Gastrocnemius medialis (tissue), 4 donors: ENCODE measurements at regions not wholly inside any gene's neighbourhood (a gene's known extent, or its start where the extent isn't known, plus 50 kb on each side); places are given as distances from the start of the nearest gene placed in this dataset.
"Not testable (repeated sequence)": the region's sequence is repeated elsewhere in the genome, so short reads cannot be mapped to it uniquely, and the experiment has no call there.

Experiments
- ATAC-seq, 2 donors: fragments of 150-250 bp; one replicate each; pipeline ENCODE4 v1.9.1; 2016
- DNase-seq, 2 donors: peaks; one replicate each; pipeline ENCODE4 v3.0.0-alpha.2; 2019
- H3K27ac ChIP-seq, 4 donors: fragments of 200-600 bp; sonication (generic); 1 replicate in 1 of 4; 2 replicates in 3 of 4; pipeline ENCODE4 v1.5.1; 2016 to 2018; ENCODE audit warnings: mild to moderate bottlenecking in 2 of 4, moderate library complexity in 1 of 4
- H3K27me3 ChIP-seq, 3 donors: fragments of 200-600 bp; sonication (generic) in 2 of 3; 1 replicate in 1 of 3; 2 replicates in 2 of 3; pipeline versions ENCODE4 v1.5.1 to v1.6.0; 2016 to 2019; ENCODE audit warnings: mild to moderate bottlenecking in 1 of 3, moderate library complexity in 1 of 3
- H3K36me3 ChIP-seq, 2 donors: fragments of 200-600 bp; sonication (generic) in 1 of 2; one replicate each; pipeline ENCODE4 v1.5.1; 2017 to 2018
- H3K4me1 ChIP-seq, 2 donors: fragments of 200-600 bp; sonication (generic) in 1 of 2; one replicate each; pipeline ENCODE4 v1.5.1; 2016 to 2017; ENCODE audit warnings: mild to moderate bottlenecking in 2 of 2
- H3K4me3 ChIP-seq, 4 donors: fragments of 200-600 bp; sonication (generic) in 3 of 4; 1 replicate in 1 of 4; 2 replicates in 3 of 4; pipeline ENCODE4 v1.5.1; 2016 to 2019; ENCODE audit warnings: mild to moderate bottlenecking in 2 of 4
- H3K9me3 ChIP-seq, 3 donors: fragments of 200-600 bp; sonication (generic) in 2 of 3; 1 replicate in 1 of 3; 2 replicates in 2 of 3; pipeline ENCODE4 v1.5.1; 2016 to 2019
- POLR2A ChIP-seq, 2 donors: fragments of 450-650 bp; IDR thresholded peaks; one replicate each; pipeline ENCODE4 v1.6.1; 2017; ENCODE audit warnings: antibody characterized with exemption in 2 of 2, mild to moderate bottlenecking in 2 of 2, moderate library complexity in 2 of 2
- in situ Hi-C, 4 donors: fragments of 200-750 bp; cut with MboI; loops; one replicate each; pipeline versions ENCODE4 v1.15.0 to v1.8.0; 2017; ENCODE audit warnings: low sequenced_read_pairs in 4 of 4
- intact Hi-C: fragments of 100-400 bp; cut with DNase I; formaldehyde crosslinking; loops from one replicate; pipeline ENCODE4 v1.15.1; 2023; ENCODE audit warnings: low total_unique reads
- TF ChIP-seq, protein P1 (sequence below), 5 experiments: fragments of 450-650 bp in 3 of 5; fragments of 200-600 bp in 2 of 5; sonication (generic) in 2 of 5; IDR thresholded peaks in 4 of 5; conservative IDR thresholded peaks in 1 of 5; 1 replicate in 4 of 5; 2 replicates in 1 of 5; pipeline ENCODE4 v1.5.1; 2016 to 2019; ENCODE audit warnings: antibody characterized with exemption in 5 of 5, mild to moderate bottlenecking in 3 of 5, moderate library complexity in 3 of 5

DNA sequence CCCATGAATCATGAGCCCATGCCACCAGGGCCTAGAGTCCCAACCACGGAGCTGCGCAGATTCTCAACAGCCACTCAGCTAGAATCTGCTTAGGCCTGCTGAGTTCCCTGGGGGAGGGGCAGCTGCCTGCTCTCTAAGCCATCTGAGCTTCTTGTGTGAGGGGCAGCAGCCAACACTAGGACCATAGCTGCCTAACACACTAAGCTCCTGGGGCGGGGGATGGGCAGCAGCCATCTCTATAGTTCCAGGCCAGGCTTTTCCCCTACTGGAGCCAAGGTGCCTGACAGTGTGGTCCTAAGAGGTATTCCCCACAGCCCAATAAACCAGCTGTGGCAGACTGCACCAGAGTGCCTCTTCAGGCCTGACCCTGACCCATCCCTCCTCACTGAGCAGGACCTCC is 255.9 kb upstream of the ACO1 start:
- Histone ChIP-seq H3K9me3 (no peaks in the 10 kb centered on the region), H3K27ac (no peak overlapping the region), H3K4me3 (no peak overlapping the region), H3K27me3 (no peaks in the 10 kb centered on the region), H3K36me3 (no peaks in the 10 kb centered on the region), H3K4me1 (no peaks in the 10 kb centered on the region)
- intact Hi-C loops: no loop called here
- in situ Hi-C loops: loop anchor here in 1 of 4 donors (25.0 kb wide), 1 partner anchor 91 kb away; no protein-coding TSS in a partner anchor
- TF ChIP-seq, protein P1, sequence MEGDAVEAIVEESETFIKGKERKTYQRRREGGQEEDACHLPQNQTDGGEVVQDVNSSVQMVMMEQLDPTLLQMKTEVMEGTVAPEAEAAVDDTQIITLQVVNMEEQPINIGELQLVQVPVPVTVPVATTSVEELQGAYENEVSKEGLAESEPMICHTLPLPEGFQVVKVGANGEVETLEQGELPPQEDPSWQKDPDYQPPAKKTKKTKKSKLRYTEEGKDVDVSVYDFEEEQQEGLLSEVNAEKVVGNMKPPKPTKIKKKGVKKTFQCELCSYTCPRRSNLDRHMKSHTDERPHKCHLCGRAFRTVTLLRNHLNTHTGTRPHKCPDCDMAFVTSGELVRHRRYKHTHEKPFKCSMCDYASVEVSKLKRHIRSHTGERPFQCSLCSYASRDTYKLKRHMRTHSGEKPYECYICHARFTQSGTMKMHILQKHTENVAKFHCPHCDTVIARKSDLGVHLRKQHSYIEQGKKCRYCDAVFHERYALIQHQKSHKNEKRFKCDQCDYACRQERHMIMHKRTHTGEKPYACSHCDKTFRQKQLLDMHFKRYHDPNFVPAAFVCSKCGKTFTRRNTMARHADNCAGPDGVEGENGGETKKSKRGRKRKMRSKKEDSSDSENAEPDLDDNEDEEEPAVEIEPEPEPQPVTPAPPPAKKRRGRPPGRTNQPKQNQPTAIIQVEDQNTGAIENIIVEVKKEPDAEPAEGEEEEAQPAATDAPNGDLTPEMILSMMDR (IDR thresholded peaks at IDR 0.05 in 4 of 5, conservative IDR thresholded peaks at IDR 0.05 in 1 of 5): no peak
- no peak for TF ChIP-seq POLR2A (IDR thresholded peaks at IDR 0.05)
- no peak for ATAC-seq
- no peak for DNase-seq

DNA sequence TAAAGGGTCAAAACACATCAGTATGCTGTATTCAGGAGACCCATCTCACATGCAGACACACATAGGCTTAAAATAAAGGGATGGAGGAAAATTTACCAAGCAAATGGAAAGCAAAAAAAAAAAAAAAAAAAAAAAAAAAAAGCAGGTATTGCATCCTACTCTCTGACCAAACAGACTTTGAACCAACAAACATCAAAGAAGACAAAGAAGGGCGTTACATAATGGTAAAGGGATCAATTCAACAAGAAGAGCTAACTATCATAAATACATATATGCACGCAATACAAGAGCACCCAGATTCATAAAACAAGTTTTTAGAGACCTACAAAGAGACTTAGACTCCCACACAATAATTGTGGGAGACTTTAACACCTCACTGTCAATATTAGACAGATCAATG is 253.7 kb upstream of the ACO1 start:
- DNase-seq, H3K9me3 ChIP-seq, ATAC-seq, H3K27me3 ChIP-seq, H3K4me1 ChIP-seq, H3K27ac ChIP-seq, H3K4me3 ChIP-seq, H3K36me3 ChIP-seq, intact Hi-C loops: not testable (repeated sequence)
- in situ Hi-C loops: loop anchor here in 1 of 4 donors (25.0 kb wide), 1 partner anchor 93 kb away; no protein-coding TSS in a partner anchor

DNA sequence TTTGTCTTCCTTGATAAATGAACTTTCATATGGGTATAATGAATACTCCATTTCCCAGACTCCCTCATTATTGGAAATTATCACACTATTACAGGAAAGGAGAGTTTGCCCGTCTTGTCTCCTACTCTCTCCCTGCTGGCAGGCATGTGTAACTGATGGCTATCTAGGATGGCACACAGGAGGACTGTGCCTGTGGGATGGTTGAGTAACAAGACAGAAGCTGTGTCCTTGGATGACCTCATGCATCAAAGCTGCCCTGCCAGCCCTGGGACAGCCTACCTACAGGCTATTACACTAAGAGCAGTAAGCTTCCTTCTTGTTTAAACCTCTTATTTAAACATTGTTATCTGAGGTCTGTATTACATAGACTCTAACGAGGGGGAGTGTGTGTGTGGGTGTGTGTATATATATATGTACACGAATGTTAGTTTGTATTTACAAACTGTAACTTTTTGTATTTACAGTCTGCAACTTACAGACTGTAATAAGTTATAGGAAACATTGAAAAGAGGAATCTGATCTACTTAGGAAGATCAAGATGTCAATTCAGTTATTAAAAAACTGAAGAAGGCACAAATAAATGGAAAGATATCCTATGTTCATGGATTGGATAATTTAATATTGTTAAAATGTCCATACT is 247.6 kb upstream of the ACO1 start:
- in situ Hi-C loops: loop anchor here in 1 of 4 donors (25.0 kb wide), 1 partner anchor 100 kb away; no protein-coding TSS in a partner anchor
- no peaks in the 10 kb centered on the region for H3K4me1 ChIP-seq
- ATAC-seq: no peak

DNA sequence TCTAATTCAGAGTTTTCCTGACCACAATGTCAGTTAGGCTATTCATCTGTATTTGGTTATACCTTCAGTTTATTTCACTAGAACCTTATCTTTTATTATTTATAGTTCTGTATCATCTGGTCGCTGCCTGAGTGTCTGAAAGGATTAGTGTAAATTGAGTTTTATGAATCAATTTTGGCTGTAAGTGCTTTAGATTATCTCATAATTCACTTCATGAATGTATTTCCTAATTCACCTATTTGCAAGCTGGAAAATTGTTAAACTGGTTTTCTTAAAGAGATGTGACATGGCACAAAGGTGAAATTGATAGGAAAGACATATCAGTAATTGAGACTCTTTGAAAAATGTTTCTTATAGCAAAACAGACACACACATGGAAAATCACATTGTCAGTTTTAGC is 242.4 kb upstream of the ACO1 start:
- in situ Hi-C loops: loop anchor here in 1 of 4 donors (25.0 kb wide), 1 partner anchor 105 kb away; no protein-coding TSS in a partner anchor
- Histone ChIP-seq H3K27ac (no peak overlapping the region), H3K9me3 (no peaks in the 10 kb centered on the region), H3K27me3 (no peaks in the 10 kb centered on the region), H3K4me1 (no peaks in the 10 kb centered on the region), H3K36me3 (no peaks in the 10 kb centered on the region), H3K4me3 (no peak overlapping the region)
- TF ChIP-seq, protein P1 (IDR thresholded peaks at IDR 0.05 in 4 of 5, conservative IDR thresholded peaks at IDR 0.05 in 1 of 5): no peak
- no peak for TF ChIP-seq POLR2A (IDR thresholded peaks at IDR 0.05)
- ATAC-seq (no peak), DNase-seq (no peak)
- intact Hi-C loops: no loop called here

More for the DNA sequence above, 247.6 kb upstream of the ACO1 start:
- H3K27ac ChIP-seq: no peak overlapping the region
- no peak for DNase-seq
- no peaks in the 10 kb centered on the region for H3K9me3 ChIP-seq
- no peaks in the 10 kb centered on the region for H3K27me3 ChIP-seq
- H3K36me3 ChIP-seq: no peaks in the 10 kb centered on the region
- no peak overlapping the region for H3K4me3 ChIP-seq
- no peak for TF ChIP-seq POLR2A (IDR thresholded peaks at IDR 0.05)
- TF ChIP-seq, protein P1 (IDR thresholded peaks at IDR 0.05 in 4 of 5, conservative IDR thresholded peaks at IDR 0.05 in 1 of 5): no peak
- intact Hi-C loops: no loop called here

DNA sequence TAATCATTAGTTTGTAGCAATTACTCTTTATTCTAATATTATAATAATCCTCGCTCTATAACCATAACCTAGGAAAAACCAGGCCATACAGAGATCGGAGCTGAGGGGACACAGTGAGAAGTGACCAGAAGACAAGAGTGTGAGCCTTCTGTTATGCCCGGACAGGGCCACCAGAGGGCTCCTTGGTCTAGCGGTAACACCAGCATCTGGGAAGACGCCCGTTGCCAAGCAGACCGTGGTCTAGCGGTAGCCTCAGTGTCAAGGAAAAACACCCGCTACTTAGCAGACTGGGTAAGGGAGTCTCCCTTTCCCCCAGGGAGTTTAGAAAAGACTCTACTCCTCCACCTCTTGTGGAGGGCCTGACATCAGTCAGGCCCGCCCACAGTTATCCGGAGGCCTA is 235.9 kb upstream of the ACO1 start:
- ATAC-seq, intact Hi-C loops, H3K4me3 ChIP-seq, H3K9me3 ChIP-seq, H3K36me3 ChIP-seq, H3K27ac ChIP-seq, H3K27me3 ChIP-seq, H3K4me1 ChIP-seq, DNase-seq: not testable (repeated sequence)
- in situ Hi-C loops: loop anchor here in 1 of 4 donors (25.0 kb wide), 1 partner anchor 111 kb away; no protein-coding TSS in a partner anchor
